ENCODE measurements at regions not wholly inside any gene's neighbourhood (a gene's known extent, or its start where the extent isn't known, plus 50 kb on each side); places are given as distances from the start of the nearest gene placed in this dataset.
"Not testable (repeated sequence)": the region's sequence is repeated elsewhere in the genome, so short reads cannot be mapped to it uniquely, and the experiment has no call there.

GRCh38 chr7:49100908-49101740 lies 176.8 kb downstream of the CDC14C start:
- DNase-seq, result not testable (repeated sequence)

GRCh38 chr7:49102411-49102810 lies 178.1 kb downstream of the CDC14C start:
- no peak for DNase-seq

DNA sequence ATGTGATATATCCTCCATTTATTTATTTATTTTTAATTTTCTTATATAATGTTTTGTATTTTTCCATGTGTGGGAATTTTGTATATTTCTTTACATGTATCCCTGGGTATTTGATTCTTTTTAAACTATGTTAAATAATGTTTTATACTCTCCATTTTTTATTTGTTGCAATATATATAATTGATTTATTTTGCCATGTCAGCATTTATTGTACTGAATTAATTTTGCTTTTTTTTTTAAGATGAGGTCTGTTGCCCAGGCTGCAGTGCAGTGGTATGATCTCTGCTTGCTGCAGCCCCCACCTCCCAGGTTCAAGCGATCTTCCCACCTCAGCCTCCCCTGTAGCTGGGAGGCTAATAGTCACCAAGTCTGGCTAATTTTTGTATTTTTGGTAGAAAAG lies 187.4 kb downstream of the CDC14C start:
- no peak for DNase-seq

DNA sequence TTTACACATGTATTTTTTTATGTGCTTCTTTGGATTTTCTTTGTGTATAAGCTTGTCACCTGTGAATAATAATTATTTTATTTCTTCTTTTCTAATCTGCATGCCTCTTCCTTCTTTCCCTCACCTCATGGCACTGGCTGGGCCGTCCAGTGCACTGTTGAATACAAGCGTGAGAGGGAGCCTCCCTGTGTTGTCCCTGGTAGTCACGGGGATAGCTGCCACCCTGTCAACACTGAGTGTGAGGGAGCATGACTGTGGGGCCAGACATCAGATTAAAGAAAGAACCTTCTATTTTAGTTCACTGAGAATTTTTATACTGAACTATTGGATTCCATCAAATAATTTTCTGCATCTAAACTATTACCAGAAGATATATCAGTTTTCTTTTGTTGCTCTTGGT lies 187.9 kb downstream of the CDC14C start:
- DNase-seq, result no peak

DNA sequence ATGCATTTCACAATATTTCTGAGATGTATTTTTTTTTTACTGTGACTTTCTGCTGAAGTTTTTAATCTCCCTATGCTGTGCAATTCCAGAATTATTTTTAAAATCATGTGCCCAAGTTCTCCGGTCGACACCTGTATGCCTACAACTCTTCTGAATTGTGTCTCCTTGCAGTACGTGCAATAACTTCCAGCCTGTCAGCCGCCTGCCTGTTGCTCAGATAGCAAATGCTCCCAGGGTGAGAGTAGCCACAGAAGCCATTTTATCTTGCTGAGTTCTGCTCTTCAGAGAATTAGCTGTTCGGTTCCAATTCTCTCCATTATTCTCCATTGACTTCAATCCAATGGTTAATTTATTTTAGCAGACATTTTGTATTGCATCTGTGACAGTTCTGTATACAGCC lies 188.3 kb downstream of the CDC14C start:
- DNase-seq, result no peak

- no peak for DNase-seq
Measured at GRCh38 chr7:49119706-49120105, 195.4 kb downstream of the CDC14C start.

DNA sequence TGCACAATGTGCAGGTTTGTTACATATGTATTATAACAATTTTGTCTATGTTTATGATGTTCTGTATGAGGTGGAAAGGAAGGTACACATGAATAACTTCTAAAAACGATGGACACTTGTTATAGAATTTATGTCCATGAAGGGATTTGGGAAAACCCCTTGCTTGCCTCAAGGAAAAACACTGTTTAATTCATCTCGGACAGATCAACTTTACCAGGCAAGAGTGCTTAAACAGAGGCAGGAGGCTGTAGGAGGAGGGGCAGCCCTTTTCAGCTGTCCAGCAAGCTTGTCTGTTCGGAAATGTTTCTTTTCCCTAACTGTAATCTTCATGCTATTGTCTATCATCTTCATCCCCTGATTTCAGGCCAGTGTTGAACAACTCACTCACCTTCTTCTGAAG lies 200.9 kb downstream of the CDC14C start:
- no peak for DNase-seq

- DNase-seq, result no peak
Measured at GRCh38 chr7:49127359-49127913, 203.1 kb downstream of the CDC14C start.

- DNase-seq, result no peak
Measured at GRCh38 chr7:49137978-49138377, 213.6 kb downstream of the CDC14C start.

DNA sequence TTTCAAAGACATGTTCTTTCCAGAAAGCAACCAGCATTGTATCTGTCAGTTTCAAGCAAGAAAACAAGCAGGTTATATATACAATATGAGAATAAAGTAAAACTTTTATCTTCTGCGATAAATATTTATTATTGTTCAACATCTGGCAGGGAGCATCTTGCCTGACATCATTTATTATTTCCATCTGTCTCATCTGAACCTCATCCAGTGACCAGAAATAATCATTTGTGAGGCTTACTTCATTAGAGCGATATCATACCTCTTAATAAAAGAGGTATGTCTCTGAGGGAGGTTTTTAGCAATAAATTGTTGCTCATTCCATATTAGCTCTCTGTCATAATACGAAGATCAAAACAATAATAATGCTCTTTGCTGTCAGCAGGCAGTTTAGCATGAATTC lies 226.1 kb downstream of the CDC14C start:
- DNase-seq, result no peak

- DNase-seq, result no peak
Measured at GRCh38 chr7:49151146-49151545, 226.8 kb downstream of the CDC14C start.

- no peak for DNase-seq
Measured at GRCh38 chr7:49158321-49158720, 234.0 kb downstream of the CDC14C start.

GRCh38 chr7:49159536-49159935 lies 235.2 kb downstream of the CDC14C start:
- no peak for DNase-seq

- no peak for DNase-seq
Measured at GRCh38 chr7:49166441-49166840, 242.1 kb downstream of the CDC14C start.

DNA sequence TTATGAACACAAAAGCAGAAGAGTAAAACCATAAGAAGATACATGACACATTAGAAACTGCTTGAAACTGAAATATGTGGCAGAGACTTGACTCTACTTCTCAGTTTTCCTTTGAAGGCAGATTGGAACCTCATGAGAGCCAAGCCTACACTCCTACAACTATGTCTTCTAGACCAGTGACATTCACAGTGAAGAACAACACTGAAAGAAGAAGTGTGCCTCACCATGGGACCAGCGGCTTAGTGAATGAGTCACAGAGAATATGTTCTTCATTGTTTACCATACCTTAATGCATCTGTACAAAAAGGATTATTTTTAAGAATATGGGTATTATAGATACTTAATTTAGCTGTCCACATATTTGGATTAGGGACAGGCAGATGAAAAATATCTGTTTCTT lies 248.3 kb downstream of the CDC14C start:
- DNase-seq, result no peak

GRCh38 chr7:49174396-49174795 lies 250.0 kb downstream of the CDC14C start:
- DNase-seq, result no peak

- DNase-seq, result no peak
Measured at GRCh38 chr7:49187543-49188268, 263.4 kb downstream of the CDC14C start.

- DNase-seq, result no peak
Measured at GRCh38 chr7:49228426-49229098, 304.2 kb downstream of the CDC14C start.

- no peak for DNase-seq
Measured at GRCh38 chr7:49229246-49229645, 304.9 kb downstream of the CDC14C start.

DNA sequence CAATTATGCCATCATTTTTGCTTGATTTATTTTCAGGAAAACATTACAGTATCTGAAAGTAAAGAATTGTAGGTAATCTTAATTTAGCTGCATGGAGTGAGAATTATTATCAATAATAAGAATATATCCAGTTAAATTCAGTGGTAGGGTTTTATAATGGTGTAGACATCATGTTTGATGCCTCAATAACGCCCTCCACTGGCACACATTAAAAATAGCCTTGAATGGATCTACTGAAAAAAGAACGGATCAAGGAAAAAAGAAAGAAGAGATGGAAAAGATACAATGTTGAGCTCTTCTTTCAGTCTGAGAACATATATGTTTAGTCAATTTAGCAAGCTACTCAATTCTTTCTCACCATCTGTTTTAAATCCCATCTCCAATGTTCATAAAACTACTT lies 319.2 kb downstream of the CDC14C start:
- no peak for DNase-seq

DNA sequence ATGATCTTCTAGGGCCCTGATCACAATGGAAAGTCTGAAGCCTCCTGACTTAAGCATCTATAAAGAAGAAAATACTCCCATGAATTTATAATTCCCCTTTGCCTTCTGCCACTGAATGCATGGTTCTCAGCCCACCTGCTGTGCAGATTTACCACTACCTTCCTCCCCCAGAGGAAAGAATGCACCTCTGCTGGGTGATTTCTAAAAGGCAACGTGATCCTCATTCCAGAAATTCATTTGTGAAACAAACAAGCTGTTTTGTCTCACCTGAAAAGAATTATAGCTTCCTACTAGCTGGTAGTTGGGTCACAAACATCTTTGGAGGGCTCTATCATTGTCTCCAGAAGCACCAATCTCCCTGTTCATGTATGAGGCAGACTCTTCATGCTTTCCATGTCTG lies 320.2 kb downstream of the CDC14C start:
- DNase-seq, result no peak

- DNase-seq, result no peak
Measured at GRCh38 chr7:49245062-49245461, 320.7 kb downstream of the CDC14C start.

DNA sequence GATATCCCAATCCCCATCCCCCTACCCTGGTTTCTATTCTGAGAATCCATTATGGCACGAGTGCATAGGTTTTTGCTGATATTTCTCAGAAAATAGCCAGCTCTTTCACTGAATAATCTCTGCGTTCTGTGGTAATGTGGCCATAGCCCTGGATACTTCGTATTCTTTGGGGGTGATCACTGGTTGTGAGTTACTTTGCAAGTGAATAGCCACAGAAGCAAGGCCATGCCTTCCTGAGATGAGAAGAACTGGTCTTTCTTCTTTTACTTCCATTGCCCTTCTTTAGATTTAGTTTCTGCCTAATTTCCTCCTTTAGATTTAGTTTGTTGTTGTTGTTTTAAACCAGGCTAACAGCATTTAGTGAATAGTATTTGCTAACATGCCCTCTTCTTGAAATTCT lies 323.4 kb downstream of the CDC14C start:
- DNase-seq, result no peak
